ENCODE measurements at regions not wholly inside any gene's neighbourhood (a gene's known extent, or its start where the extent isn't known, plus 50 kb on each side); places are given as distances from the start of the nearest gene placed in this dataset.

DNA sequence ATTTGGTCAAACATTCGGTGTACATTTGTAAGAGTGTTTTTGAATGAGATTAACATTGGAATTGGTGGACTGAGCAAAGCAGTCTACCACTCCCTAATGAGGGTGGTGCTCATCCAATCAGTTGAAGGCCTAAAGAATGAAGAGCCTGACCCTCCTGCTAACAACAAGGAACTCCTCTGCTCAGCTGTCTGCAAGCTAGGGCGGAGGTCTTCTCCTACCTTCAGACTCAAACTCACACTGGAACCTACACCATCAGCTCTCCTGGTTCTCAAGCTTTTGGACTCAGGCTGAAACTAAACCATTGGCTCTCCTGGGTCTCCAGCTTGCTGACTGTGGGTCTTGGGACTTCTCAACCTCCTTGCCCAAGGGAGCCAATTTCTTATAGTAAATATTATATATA is 55.5 kb upstream of the NPAS2 start:
- H3K9me3 ChIP-seq: no peaks in the 10 kb centered on the region
- no peaks in the 10 kb centered on the region for H3K27me3 ChIP-seq

DNA sequence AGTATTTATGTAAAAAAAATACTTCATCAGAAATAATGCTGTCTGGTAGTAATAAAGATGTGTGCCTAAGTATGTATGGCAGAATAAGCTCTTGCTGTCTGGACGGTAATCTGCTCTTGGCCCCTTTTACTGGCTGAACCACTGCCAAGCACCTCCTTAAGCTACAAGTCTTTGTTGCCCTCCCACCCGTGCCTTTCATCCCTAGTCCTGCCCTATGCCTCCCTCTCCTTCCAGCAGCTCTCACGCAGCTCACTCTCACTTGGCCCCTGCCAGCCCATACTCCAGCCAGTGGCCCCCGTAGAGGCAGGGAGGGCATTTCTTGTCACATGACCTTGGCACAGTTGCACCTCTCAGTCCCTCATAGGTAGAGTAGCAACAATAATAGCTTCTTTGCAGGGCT is 54.5 kb upstream of the NPAS2 start:
- Histone ChIP-seq H3K9me3 (no peaks in the 10 kb centered on the region), H3K4me3 (no peak overlapping the region), H3K36me3 (no peaks in the 10 kb centered on the region), H3K27me3 (no peaks in the 10 kb centered on the region), H3K27ac (no peak overlapping the region), H3K4me1 (no peaks in the 10 kb centered on the region)
- TF ChIP-seq, protein P1, sequence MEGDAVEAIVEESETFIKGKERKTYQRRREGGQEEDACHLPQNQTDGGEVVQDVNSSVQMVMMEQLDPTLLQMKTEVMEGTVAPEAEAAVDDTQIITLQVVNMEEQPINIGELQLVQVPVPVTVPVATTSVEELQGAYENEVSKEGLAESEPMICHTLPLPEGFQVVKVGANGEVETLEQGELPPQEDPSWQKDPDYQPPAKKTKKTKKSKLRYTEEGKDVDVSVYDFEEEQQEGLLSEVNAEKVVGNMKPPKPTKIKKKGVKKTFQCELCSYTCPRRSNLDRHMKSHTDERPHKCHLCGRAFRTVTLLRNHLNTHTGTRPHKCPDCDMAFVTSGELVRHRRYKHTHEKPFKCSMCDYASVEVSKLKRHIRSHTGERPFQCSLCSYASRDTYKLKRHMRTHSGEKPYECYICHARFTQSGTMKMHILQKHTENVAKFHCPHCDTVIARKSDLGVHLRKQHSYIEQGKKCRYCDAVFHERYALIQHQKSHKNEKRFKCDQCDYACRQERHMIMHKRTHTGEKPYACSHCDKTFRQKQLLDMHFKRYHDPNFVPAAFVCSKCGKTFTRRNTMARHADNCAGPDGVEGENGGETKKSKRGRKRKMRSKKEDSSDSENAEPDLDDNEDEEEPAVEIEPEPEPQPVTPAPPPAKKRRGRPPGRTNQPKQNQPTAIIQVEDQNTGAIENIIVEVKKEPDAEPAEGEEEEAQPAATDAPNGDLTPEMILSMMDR (IDR thresholded peaks at IDR 0.05): no peak
- TF ChIP-seq POLR2A (IDR thresholded peaks at IDR 0.05): no peak
- no peak for DNase-seq

More for the DNA sequence above, 55.5 kb upstream of the NPAS2 start:
- Histone ChIP-seq H3K4me3 (no peak overlapping the region), H3K27ac (no peak overlapping the region), H3K36me3 (no peaks in the 10 kb centered on the region), H3K4me1 (no peaks in the 10 kb centered on the region)
- no peak for DNase-seq
- TF ChIP-seq POLR2A (IDR thresholded peaks at IDR 0.05): no peak
- TF ChIP-seq, protein P1 (IDR thresholded peaks at IDR 0.05): no peak

DNA sequence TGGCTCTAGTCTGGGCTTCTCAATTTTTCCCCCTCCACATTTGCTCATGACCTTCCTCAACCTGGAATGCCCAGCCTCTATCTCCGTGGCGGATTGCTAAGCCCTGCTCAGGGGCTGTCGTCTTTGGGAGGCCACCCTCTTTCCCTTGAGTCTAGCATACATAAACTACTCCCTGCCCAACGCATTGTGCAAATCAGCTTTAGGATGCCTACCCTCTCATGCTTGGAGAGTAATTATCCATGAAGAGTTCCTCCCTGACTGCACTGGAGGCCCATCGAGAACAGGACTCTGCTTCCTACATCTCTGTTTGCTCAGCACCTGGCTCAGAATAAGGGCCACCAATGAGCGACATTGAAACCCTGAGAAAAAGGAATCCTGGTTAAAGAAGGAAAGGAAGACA is 53.7 kb upstream of the NPAS2 start:
- no peak for DNase-seq
- no peaks in the 10 kb centered on the region for H3K9me3 ChIP-seq
- H3K36me3 ChIP-seq: no peaks in the 10 kb centered on the region
- H3K4me3 ChIP-seq: no peak overlapping the region
- TF ChIP-seq, protein P1 (IDR thresholded peaks at IDR 0.05): no peak
- no peak for TF ChIP-seq POLR2A (IDR thresholded peaks at IDR 0.05)
- H3K27me3 ChIP-seq: no peaks in the 10 kb centered on the region
- H3K27ac ChIP-seq: no peak overlapping the region
- no peaks in the 10 kb centered on the region for H3K4me1 ChIP-seq

DNA sequence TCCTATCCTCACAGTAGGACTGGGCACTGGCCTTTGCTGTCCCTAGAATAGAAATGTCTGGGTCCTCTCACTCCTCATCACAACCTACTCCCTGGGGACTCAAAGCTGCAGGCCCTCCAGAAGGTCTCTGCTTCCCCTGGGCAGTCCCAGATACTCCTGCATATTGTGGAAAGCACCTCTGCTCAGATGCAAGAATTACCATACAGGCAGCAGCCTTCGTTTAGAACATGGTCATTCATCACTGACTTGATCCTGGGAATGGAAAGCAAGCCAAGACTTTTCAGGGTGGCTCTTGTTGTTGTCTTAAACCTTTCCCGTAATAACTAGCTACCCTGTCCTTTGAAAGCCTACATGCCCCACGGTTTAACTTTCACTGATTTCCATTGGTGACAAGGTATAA is 53.1 kb upstream of the NPAS2 start:
- H3K36me3 ChIP-seq: no peaks in the 10 kb centered on the region
- no peaks in the 10 kb centered on the region for H3K9me3 ChIP-seq
- no peak overlapping the region for H3K4me3 ChIP-seq
- no peak for DNase-seq
- no peaks in the 10 kb centered on the region for H3K4me1 ChIP-seq
- no peak overlapping the region for H3K27ac ChIP-seq
- TF ChIP-seq, protein P1 (IDR thresholded peaks at IDR 0.05): no peak
- TF ChIP-seq POLR2A (IDR thresholded peaks at IDR 0.05): no peak
- H3K27me3 ChIP-seq: no peaks in the 10 kb centered on the region

DNA sequence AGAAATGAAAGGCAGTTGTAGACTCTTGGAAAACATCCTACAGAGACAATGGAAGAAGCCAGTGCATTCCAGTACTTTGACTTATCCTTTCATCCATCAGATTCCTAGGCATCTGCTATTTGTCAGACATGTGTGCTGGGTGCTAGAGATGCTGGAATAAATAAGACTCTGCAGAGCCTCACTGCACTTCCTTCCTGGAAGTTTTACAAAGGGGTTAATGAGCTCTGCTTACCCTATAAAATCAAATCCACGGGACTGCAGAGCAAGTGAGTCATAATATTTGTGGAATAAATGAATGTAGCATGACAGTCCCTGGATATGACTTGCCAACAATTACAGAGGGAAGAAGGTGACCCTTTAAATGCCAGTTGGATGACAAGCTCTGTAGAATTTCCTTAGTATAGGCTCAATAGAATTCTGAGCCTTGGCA is 52.7 kb upstream of the NPAS2 start:
- H3K27ac ChIP-seq: no peak overlapping the region
- H3K4me3 ChIP-seq: no peak overlapping the region
- no peaks in the 10 kb centered on the region for H3K27me3 ChIP-seq
- H3K4me1 ChIP-seq: no peaks in the 10 kb centered on the region
- no peaks in the 10 kb centered on the region for H3K9me3 ChIP-seq
- no peaks in the 10 kb centered on the region for H3K36me3 ChIP-seq
- no peak for DNase-seq
- TF ChIP-seq POLR2A (IDR thresholded peaks at IDR 0.05): no peak
- TF ChIP-seq, protein P1 (IDR thresholded peaks at IDR 0.05): no peak

All from Peyer's patch (tissue), 4 donors.